Kidney epithelial cell (primary cell): ENCODE measurements at regions not wholly inside any gene's neighbourhood (a gene's known extent, or its start where the extent isn't known, plus 50 kb on each side); places are given as distances from the start of the nearest gene placed in this dataset.

Experiments used
- DNase-seq: peaks from one replicate; pipeline ENCODE4 v3.0.0-alpha.2; 2010; ENCODE audit warnings: low read depth
- H3K27me3 ChIP-seq: 2 replicates; pipeline ENCODE4 v1.6.0; 2011; ENCODE audit warnings: low read length; ENCODE audit not compliant: control insufficient read depth, insufficient read depth
- H3K36me3 ChIP-seq: 2 replicates; pipeline ENCODE4 v1.5.1; 2011; ENCODE audit warnings: low read length; ENCODE audit not compliant: control insufficient read depth, insufficient read depth
- H3K4me3 ChIP-seq: 2 replicates; pipeline ENCODE4 v1.5.1; 2011; ENCODE audit warnings: low read depth, mild to moderate bottlenecking, control low read depth, low read length
- CTCF ChIP-seq: IDR thresholded peaks from 2 replicates; pipeline ENCODE4 v1.5.1; 2011; ENCODE audit warnings: mild to moderate bottlenecking, moderate library complexity, low read length, control low read depth, inconsistent platforms; ENCODE audit not compliant: insufficient read depth, poor library complexity, severe bottlenecking

- H3K36me3 ChIP-seq, result no peaks in the 10 kb centered on the region
- DNase-seq, result no peak
- no peak for TF ChIP-seq CTCF
- H3K27me3 ChIP-seq, result no peaks in the 10 kb centered on the region
- H3K4me3 ChIP-seq, result no peak overlapping the region
Measured at GRCh38 chr4:96228463-96228862, 388.6 kb downstream of the PDHA2 start.

GRCh38 chr4:96240041-96240440 lies 400.1 kb downstream of the PDHA2 start:
- DNase-seq, result no peak
- Histone ChIP-seq H3K4me3 (no peak overlapping the region), H3K27me3 (no peaks in the 10 kb centered on the region), H3K36me3 (no peaks in the 10 kb centered on the region)
- no peak for TF ChIP-seq CTCF

- no peak for TF ChIP-seq CTCF
- Histone ChIP-seq H3K4me3 (no peak overlapping the region), H3K36me3 (no peaks in the 10 kb centered on the region), H3K27me3 (no peaks in the 10 kb centered on the region)
- no peak for DNase-seq
Measured at GRCh38 chr4:96241819-96242218, 401.9 kb downstream of the PDHA2 start.

- no peaks in the 10 kb centered on the region for H3K27me3 ChIP-seq
- H3K36me3 ChIP-seq, result no peaks in the 10 kb centered on the region
- no peak for DNase-seq
- H3K4me3 ChIP-seq, result no peak overlapping the region
- no peak for TF ChIP-seq CTCF
Measured at GRCh38 chr4:96247096-96247495, 407.2 kb downstream of the PDHA2 start.

- Histone ChIP-seq H3K27me3 (no peaks in the 10 kb centered on the region), H3K4me3 (no peak overlapping the region), H3K36me3 (no peaks in the 10 kb centered on the region)
- DNase-seq, result no peak
- TF ChIP-seq CTCF, result no peak
Measured at GRCh38 chr4:96248225-96248624, 408.3 kb downstream of the PDHA2 start.

DNA sequence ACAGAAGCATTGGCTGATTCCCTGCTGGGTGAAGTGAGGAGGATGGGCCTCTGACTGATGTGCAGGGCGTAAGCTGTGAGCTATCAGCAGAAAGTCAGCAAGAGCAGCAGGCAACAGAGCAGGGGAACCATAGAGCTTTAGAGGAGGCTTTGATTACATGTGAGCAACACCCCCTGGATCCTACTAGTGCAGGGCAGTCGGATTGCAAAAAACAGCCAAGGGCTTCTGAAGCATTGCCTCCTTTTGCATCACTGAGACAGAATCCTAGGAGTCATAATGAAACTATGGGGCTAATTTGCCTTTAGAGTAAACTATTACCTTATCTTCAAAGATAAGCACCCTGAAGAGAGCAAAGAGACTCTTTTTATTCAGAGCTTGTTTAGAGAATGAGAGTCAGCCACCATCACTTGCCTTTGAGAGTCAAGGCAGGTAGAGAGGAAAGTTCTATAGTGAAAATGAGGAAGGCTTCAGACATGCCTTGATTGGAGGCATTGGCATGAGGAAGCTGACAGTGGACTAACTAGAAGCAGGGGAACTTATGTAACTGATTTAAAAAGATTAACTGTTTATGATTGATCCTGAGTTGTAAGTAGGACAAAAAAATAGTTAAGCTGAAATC lies 420.3 kb downstream of the PDHA2 start:
- no peak for DNase-seq
- Histone ChIP-seq H3K27me3 (no peaks in the 10 kb centered on the region), H3K36me3 (no peaks in the 10 kb centered on the region), H3K4me3 (no peak overlapping the region)
- no peak for TF ChIP-seq CTCF
